ENCODE measurements at regions not wholly inside any gene's neighbourhood (a gene's known extent, or its start where the extent isn't known, plus 50 kb on each side); places are given as distances from the start of the nearest gene placed in this dataset.

GRCh38 chr5:96227957-96228356 is 205.1 kb downstream of the PCSK1 start:
- TF ChIP-seq ZNF350 (tag by site-specific recombination; IDR thresholded peaks at IDR 0.05) (no peak), INSM2 (tag by site-specific recombination; IDR thresholded peaks at IDR 0.05) (no peak), ZNF629 (tag by site-specific recombination; IDR thresholded peaks at IDR 0.05) (no peak), SP2 (tag by site-specific recombination; IDR thresholded peaks at IDR 0.05) (no peak), ZNF548 (tag by site-specific recombination; IDR thresholded peaks at IDR 0.05) (no peak), YY1 (tag by site-specific recombination; IDR thresholded peaks at IDR 0.05) (no peak), ZFP3 (tag by site-specific recombination; IDR thresholded peaks at IDR 0.05; ENCODE audit: low read depth) (no peak), TRIM28 (IDR thresholded peaks at IDR 0.05; ENCODE audit: borderline replicate concordance, low read length) (no peak), ZNF239 (tag by site-specific recombination; IDR thresholded peaks at IDR 0.05) (no peak), ZNF777 (tag by site-specific recombination; IDR thresholded peaks at IDR 0.05; ENCODE audit: borderline replicate concordance) (no peak), ZSCAN30 (tag by site-specific recombination; IDR thresholded peaks at IDR 0.05) (no peak), TCF7L2 (IDR thresholded peaks at IDR 0.05; ENCODE audit: borderline replicate concordance, low read depth, low read length) (no peak)
- TF ChIP-seq, protein P1, sequence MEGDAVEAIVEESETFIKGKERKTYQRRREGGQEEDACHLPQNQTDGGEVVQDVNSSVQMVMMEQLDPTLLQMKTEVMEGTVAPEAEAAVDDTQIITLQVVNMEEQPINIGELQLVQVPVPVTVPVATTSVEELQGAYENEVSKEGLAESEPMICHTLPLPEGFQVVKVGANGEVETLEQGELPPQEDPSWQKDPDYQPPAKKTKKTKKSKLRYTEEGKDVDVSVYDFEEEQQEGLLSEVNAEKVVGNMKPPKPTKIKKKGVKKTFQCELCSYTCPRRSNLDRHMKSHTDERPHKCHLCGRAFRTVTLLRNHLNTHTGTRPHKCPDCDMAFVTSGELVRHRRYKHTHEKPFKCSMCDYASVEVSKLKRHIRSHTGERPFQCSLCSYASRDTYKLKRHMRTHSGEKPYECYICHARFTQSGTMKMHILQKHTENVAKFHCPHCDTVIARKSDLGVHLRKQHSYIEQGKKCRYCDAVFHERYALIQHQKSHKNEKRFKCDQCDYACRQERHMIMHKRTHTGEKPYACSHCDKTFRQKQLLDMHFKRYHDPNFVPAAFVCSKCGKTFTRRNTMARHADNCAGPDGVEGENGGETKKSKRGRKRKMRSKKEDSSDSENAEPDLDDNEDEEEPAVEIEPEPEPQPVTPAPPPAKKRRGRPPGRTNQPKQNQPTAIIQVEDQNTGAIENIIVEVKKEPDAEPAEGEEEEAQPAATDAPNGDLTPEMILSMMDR (tag by site-specific recombination; IDR thresholded peaks at IDR 0.05): no peak
- TF ChIP-seq, protein P2, sequence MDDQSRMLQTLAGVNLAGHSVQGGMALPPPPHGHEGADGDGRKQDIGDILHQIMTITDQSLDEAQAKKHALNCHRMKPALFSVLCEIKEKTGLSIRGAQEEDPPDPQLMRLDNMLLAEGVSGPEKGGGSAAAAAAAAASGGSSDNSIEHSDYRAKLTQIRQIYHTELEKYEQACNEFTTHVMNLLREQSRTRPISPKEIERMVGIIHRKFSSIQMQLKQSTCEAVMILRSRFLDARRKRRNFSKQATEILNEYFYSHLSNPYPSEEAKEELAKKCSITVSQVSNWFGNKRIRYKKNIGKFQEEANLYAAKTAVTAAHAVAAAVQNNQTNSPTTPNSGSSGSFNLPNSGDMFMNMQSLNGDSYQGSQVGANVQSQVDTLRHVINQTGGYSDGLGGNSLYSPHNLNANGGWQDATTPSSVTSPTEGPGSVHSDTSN (CRISPR knock-in tag; IDR thresholded peaks at IDR 0.05): no peak
